GM19395 (cell line): ENCODE measurements at regions not wholly inside any gene's neighbourhood (a gene's known extent, or its start where the extent isn't known, plus 50 kb on each side); places are given as distances from the start of the nearest gene placed in this dataset.

ENCODE experiments used
- ATAC-seq: cut with Tn5 transposase; IDR thresholded peaks from one replicate; pipeline ENCODE4 v1.9.1; 2021; ENCODE audit warnings: mild to moderate bottlenecking, moderate library complexity; ENCODE audit not compliant: unreplicated experiment

DNA sequence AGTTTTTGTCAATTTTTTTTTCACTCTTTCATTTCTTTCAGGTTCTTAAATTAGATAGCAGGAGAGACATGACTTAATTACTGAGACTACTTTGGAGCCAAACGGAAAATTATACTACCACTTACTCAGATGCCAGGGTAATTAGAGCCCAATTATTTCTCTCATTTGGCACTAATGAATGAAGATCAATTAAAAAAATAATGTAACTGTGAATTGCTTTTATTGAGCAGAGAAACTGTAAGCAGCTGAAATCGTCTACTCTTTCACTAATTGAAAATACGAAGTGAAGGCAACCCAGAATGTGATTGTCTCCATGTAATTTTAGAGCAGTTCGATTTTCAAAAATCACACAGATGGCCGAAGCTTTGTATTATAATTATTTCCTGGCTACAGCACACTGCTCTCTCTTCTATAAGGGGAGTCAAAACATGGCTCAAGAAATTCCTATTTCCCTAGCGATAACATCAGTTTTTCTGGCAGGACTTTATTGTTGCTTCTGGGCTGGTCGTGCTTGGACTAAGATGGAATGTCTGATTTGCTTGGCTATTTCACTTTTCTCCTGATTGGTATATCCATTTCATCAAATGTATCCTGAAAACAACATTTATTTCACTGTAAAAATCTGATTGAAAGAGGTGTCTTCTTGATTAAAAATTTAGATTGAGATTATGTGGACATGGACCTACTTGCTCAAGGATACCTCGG is 55.8 kb upstream of the PDZRN3 start:
- no peak for ATAC-seq

DNA sequence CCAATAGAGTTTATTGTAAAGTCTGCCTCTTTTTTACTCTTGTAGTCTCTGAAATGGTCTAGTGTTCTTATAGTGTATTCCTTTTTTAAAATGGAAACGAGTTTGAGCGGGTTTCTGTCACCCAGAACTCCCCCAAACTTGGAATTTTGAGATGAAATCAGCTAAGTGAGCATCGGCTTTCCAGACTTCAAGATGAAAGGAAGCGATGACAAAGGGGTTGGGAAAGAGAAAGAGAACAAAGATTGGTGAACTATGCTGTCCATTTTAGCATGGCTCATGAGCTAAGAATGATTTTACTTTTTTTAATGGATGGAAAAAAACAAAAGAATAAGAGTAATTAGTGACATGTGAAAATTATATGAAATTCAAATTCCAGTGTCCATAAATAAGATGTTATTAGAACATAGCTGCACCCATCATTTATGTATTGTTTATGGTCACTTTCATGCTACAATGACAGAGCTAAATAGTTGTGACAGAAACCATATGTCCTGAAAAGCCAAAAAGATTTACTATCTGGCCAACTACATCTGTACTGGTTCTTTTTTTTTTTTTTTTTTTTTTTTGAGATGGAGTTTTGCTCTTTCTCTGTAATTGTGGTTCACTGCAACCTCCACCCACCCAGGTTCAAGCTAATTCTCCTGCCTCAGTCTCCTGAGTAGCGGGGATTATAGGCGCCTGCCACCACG is 52.7 kb upstream of the PDZRN3 start:
- no peak for ATAC-seq
